Hepatocyte (in vitro differentiated cells): ENCODE measurements at regions not wholly inside any gene's neighbourhood (a gene's known extent, or its start where the extent isn't known, plus 50 kb on each side); places are given as distances from the start of the nearest gene placed in this dataset.

Source experiments
- EZH2 ChIP-seq: fragments of 200-600 bp; sonication (generic); IDR thresholded peaks from 2 replicates; pipeline ENCODE4 v1.6.1; 2016; ENCODE audit warnings: antibody characterized with exemption, mild to moderate bottlenecking, borderline replicate concordance
- EZH2phosphoT487 ChIP-seq: fragments of 200-600 bp; sonication (generic); IDR thresholded peaks from one replicate; pipeline ENCODE4 v1.6.1; 2018; ENCODE audit warnings: antibody characterized with exemption, mild to moderate bottlenecking, low read depth, moderate library complexity; ENCODE audit not compliant: unreplicated experiment, severe bottlenecking
- TF ChIP-seq, protein P1 (sequence below): fragments of 200-600 bp; sonication (generic); IDR thresholded peaks from 2 replicates; pipeline ENCODE4 v1.5.1; 2016; ENCODE audit warnings: antibody characterized with exemption, mild to moderate bottlenecking; ENCODE audit not compliant: poor library complexity

DNA sequence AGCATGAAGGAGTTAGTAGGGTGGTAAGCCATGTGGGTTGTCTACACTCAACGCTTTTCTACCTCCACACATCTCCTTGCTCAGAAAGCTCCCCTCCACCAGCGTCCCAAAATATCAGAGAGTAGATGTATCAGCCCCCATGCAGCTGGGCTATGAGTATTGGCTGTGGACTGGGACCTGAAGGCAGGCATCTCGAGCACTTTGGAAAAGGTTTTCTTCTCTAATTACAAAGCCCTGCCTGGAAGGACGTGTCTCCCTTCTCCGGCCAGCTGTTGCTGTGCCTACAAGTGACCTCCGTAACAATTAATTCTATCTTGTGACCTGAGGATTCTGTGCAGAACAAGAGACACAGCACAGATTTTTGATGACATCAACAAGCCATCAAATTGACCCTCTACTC is 142.0 kb upstream of the RUNX1 start:
- TF ChIP-seq, protein P1, sequence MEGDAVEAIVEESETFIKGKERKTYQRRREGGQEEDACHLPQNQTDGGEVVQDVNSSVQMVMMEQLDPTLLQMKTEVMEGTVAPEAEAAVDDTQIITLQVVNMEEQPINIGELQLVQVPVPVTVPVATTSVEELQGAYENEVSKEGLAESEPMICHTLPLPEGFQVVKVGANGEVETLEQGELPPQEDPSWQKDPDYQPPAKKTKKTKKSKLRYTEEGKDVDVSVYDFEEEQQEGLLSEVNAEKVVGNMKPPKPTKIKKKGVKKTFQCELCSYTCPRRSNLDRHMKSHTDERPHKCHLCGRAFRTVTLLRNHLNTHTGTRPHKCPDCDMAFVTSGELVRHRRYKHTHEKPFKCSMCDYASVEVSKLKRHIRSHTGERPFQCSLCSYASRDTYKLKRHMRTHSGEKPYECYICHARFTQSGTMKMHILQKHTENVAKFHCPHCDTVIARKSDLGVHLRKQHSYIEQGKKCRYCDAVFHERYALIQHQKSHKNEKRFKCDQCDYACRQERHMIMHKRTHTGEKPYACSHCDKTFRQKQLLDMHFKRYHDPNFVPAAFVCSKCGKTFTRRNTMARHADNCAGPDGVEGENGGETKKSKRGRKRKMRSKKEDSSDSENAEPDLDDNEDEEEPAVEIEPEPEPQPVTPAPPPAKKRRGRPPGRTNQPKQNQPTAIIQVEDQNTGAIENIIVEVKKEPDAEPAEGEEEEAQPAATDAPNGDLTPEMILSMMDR, result no peak
- TF ChIP-seq EZH2 (no peak), EZH2phosphoT487 (no peak)
